ENCODE measurements at regions not wholly inside any gene's neighbourhood (a gene's known extent, or its start where the extent isn't known, plus 50 kb on each side); places are given as distances from the start of the nearest gene placed in this dataset.
"Not testable (repeated sequence)": the region's sequence is repeated elsewhere in the genome, so short reads cannot be mapped to it uniquely, and the experiment has no call there.

DNA sequence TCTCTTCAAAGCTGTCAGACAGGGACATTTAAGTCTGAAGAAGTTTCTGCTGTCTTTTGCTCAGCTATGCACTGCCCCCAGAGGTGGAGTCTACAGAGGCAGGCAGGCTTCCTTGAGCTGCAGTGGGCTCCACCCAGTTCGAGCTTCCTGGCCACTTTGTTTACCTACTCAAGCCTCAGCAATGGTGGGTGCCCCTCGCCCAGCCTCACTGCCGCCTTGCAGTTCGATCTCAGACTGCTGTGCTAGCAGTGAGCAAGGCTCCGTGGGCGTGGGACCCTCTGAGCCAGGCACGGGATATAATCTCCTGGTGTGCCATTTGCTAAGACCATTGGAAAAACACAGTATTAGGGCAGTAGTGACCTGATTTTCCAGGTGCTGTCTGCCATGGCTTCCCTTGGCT lies 1863.1 kb upstream of the PCDH7 start:
- not testable (repeated sequence) for H3K36me3 ChIP-seq (ENCODE audit: control insufficient read depth in 3 of 3, insufficient read depth in 2 of 3, low read depth in 1 of 3, low read length in 3 of 3); H3K4me3 ChIP-seq (ENCODE audit: low read depth in 1 of 3, low read length in 3 of 3); H3K9me3 ChIP-seq (ENCODE audit: control insufficient read depth in 2 of 2, insufficient read depth in 1 of 2, low read depth in 1 of 2, low read length in 1 of 2); H3K27me3 ChIP-seq (ENCODE audit: control insufficient read depth in 3 of 3, insufficient read depth in 3 of 3, low read length in 3 of 3); H3K4me1 ChIP-seq (ENCODE audit: control insufficient read depth in 3 of 3, insufficient read depth in 2 of 3, low read depth in 1 of 3, low read length in 2 of 3); H3K27ac ChIP-seq (ENCODE audit: low read depth in 1 of 3, low read length in 2 of 3); DNase-seq; FAIRE-seq
- 82 to 88% (median 87%) methylated on average over 7 of the region's 7 CpGs for WGBS, 3 donors

DNA sequence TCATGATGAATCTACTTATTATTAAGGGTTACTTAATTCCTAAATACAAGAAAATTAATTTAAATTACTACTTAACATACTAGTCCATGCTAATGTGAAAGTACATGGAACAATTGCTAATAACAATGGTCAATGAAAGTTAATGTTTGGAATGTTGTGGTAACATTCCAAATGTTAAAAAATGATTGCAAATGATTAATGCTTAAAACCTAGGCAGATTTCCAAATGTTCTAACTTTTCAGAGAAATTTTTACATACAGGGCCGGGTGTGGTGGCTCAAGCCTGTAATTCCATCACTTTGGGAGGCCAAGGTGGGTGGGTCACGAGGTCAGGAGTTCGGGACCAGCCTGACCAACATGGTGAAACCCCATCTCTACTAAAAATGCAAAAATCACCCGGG lies 1851.3 kb upstream of the PCDH7 start:
- H3K27ac ChIP-seq (ENCODE audit: low read depth in 1 of 3, low read length in 2 of 3): no peak overlapping the region
- DNase-seq: no peak
- no peaks in the 10 kb centered on the region for H3K27me3 ChIP-seq (ENCODE audit: control insufficient read depth in 3 of 3, insufficient read depth in 3 of 3, low read length in 3 of 3)
- no peaks in the 10 kb centered on the region for H3K4me1 ChIP-seq (ENCODE audit: control insufficient read depth in 3 of 3, insufficient read depth in 2 of 3, low read depth in 1 of 3, low read length in 2 of 3)
- no peak overlapping the region for H3K4me3 ChIP-seq (ENCODE audit: low read depth in 1 of 3, low read length in 3 of 3)
- 57 to 82% (median 66%) methylated on average over 4 of the region's 4 CpGs for WGBS, 3 donors
- FAIRE-seq: no peak
- peaks cover 0 to 4% of the 10 kb centered on the region in 2 donors for H3K9me3 ChIP-seq (ENCODE audit: control insufficient read depth in 2 of 2, insufficient read depth in 1 of 2, low read depth in 1 of 2, low read length in 1 of 2)
- no peaks in the 10 kb centered on the region for H3K36me3 ChIP-seq (ENCODE audit: control insufficient read depth in 3 of 3, insufficient read depth in 2 of 3, low read depth in 1 of 3, low read length in 3 of 3)

DNA sequence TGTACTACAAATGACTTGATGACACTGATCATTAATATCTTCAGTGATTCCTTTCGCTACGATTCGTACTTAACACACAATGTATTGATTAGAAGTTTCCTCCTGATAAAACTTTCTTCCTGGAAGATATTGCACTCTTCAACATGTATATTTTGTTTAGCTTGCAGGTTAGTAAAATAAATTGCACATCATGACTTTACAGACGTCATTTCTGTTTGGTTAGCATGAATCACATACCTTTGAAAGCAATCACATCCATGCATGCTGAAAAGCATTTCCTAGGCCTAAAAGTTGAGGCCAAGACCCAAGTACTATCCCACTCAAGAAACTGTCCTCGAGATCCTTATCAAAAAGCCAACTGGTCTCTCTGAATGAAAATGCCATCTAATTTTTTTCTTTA lies 1841.0 kb upstream of the PCDH7 start:
- no peaks in the 10 kb centered on the region for H3K36me3 ChIP-seq (ENCODE audit: control insufficient read depth in 3 of 3, insufficient read depth in 2 of 3, low read depth in 1 of 3, low read length in 3 of 3)
- H3K9me3 ChIP-seq (ENCODE audit: control insufficient read depth in 2 of 2, insufficient read depth in 1 of 2, low read depth in 1 of 2, low read length in 1 of 2): no peaks in the 10 kb centered on the region
- WGBS, 3 donors: 35 to 57% (median 44%) methylated on average over 5 of the region's 5 CpGs
- H3K4me3 ChIP-seq (ENCODE audit: low read depth in 1 of 3, low read length in 3 of 3): no peak overlapping the region
- H3K27ac ChIP-seq (ENCODE audit: low read depth in 1 of 3, low read length in 2 of 3): no peak overlapping the region
- FAIRE-seq: no peak
- no peaks in the 10 kb centered on the region for H3K27me3 ChIP-seq (ENCODE audit: control insufficient read depth in 3 of 3, insufficient read depth in 3 of 3, low read length in 3 of 3)
- no peaks in the 10 kb centered on the region for H3K4me1 ChIP-seq (ENCODE audit: control insufficient read depth in 3 of 3, insufficient read depth in 2 of 3, low read depth in 1 of 3, low read length in 2 of 3)
- DNase-seq: no peak

DNA sequence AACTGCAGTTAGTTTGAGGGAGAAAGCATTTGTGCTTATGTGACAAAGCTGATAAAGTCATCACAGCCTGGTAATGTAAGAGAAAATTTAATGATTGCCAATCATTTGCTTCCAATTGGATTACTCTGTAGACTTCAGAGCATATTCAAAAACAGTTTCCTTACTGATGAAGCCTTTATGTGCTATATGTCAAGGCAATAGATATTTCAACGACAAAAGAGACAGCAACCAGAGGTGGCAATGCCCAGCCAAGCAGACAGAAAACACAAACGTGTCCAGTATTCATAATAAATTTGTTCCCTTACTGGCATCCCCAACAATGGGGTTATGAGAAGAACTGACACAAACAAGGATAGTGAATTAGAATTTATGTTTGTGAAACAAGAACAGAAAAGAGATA lies 1840.3 kb upstream of the PCDH7 start:
- no peaks in the 10 kb centered on the region for H3K36me3 ChIP-seq (ENCODE audit: control insufficient read depth in 3 of 3, insufficient read depth in 2 of 3, low read depth in 1 of 3, low read length in 3 of 3)
- 49 to 67% (median 61%) methylated on average over 2 of the region's 2 CpGs for WGBS, 3 donors

DNA sequence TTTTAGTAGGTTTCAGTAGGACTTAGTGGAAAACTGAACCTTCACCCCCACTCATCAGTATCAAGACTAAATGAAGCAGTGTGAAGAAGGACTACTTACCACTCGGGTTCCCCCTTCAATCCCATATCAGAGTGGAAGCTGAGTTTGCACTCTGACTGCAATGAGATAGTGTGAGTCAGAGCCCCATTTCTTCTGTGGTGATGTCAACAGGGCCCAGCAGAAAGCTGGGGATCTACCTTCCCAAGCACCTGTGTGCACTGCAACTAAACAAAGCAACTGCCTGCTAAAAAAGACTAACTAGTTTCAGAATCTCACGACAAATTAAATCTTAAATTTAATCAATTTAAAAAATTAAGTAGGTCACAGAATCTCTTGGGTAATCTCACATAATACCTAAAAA lies 1837.0 kb upstream of the PCDH7 start:
- no peak for DNase-seq
- Histone ChIP-seq H3K36me3 (ENCODE audit: control insufficient read depth in 3 of 3, insufficient read depth in 2 of 3, low read depth in 1 of 3, low read length in 3 of 3) (no peaks in the 10 kb centered on the region), H3K9me3 (ENCODE audit: control insufficient read depth in 2 of 2, insufficient read depth in 1 of 2, low read depth in 1 of 2, low read length in 1 of 2) (no peaks in the 10 kb centered on the region), H3K27me3 (ENCODE audit: control insufficient read depth in 3 of 3, insufficient read depth in 3 of 3, low read length in 3 of 3) (no peaks in the 10 kb centered on the region), H3K27ac (ENCODE audit: low read depth in 1 of 3, low read length in 2 of 3) (no peak overlapping the region), H3K4me1 (ENCODE audit: control insufficient read depth in 3 of 3, insufficient read depth in 2 of 3, low read depth in 1 of 3, low read length in 2 of 3) (no peaks in the 10 kb centered on the region), H3K4me3 (ENCODE audit: low read depth in 1 of 3, low read length in 3 of 3) (no peak overlapping the region)
- no peak for FAIRE-seq
- 76 to 85% (median 78%) methylated on average over 2 of the region's 2 CpGs for WGBS, 3 donors

More for the DNA sequence above, 1840.3 kb upstream of the PCDH7 start:
- Histone ChIP-seq H3K27ac (ENCODE audit: low read depth in 1 of 3, low read length in 2 of 3) (no peak overlapping the region), H3K27me3 (ENCODE audit: control insufficient read depth in 3 of 3, insufficient read depth in 3 of 3, low read length in 3 of 3) (no peaks in the 10 kb centered on the region), H3K4me3 (ENCODE audit: low read depth in 1 of 3, low read length in 3 of 3) (no peak overlapping the region), H3K4me1 (ENCODE audit: control insufficient read depth in 3 of 3, insufficient read depth in 2 of 3, low read depth in 1 of 3, low read length in 2 of 3) (no peaks in the 10 kb centered on the region), H3K9me3 (ENCODE audit: control insufficient read depth in 2 of 2, insufficient read depth in 1 of 2, low read depth in 1 of 2, low read length in 1 of 2) (no peaks in the 10 kb centered on the region)
- no peak for DNase-seq
- no peak for FAIRE-seq

DNA sequence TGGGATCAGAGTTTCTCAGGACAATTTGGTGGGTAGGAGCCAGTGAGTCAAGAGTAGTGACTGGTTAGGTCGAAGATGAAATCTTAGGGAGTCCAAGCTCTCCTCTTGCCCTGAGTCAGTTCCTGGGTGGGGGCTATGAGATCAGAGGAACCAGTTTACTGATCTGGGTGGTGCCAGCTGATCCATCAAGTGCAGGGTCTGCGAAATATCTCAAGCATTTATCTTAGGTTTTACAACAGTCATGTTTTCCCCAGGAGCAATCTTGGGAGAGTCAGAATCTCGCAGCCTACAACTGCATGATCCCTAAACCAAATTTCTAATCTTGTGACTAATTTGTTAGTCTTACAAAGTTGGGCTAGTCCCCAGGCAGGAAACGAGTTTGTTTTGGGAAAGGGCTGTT lies 1833.2 kb upstream of the PCDH7 start:
- no peak for FAIRE-seq
- H3K4me3 ChIP-seq (ENCODE audit: low read depth in 1 of 3, low read length in 3 of 3): no peak overlapping the region
- 34 to 53% (median 39%) methylated on average over 4 of the region's 4 CpGs for WGBS, 3 donors
- H3K9me3 ChIP-seq (ENCODE audit: control insufficient read depth in 2 of 2, insufficient read depth in 1 of 2, low read depth in 1 of 2, low read length in 1 of 2): no peaks in the 10 kb centered on the region
- no peaks in the 10 kb centered on the region for H3K4me1 ChIP-seq (ENCODE audit: control insufficient read depth in 3 of 3, insufficient read depth in 2 of 3, low read depth in 1 of 3, low read length in 2 of 3)
- H3K27me3 ChIP-seq (ENCODE audit: control insufficient read depth in 3 of 3, insufficient read depth in 3 of 3, low read length in 3 of 3): no peaks in the 10 kb centered on the region
- H3K36me3 ChIP-seq (ENCODE audit: control insufficient read depth in 3 of 3, insufficient read depth in 2 of 3, low read depth in 1 of 3, low read length in 3 of 3): no peaks in the 10 kb centered on the region
- DNase-seq: no peak
- no peak overlapping the region for H3K27ac ChIP-seq (ENCODE audit: low read depth in 1 of 3, low read length in 2 of 3)

DNA sequence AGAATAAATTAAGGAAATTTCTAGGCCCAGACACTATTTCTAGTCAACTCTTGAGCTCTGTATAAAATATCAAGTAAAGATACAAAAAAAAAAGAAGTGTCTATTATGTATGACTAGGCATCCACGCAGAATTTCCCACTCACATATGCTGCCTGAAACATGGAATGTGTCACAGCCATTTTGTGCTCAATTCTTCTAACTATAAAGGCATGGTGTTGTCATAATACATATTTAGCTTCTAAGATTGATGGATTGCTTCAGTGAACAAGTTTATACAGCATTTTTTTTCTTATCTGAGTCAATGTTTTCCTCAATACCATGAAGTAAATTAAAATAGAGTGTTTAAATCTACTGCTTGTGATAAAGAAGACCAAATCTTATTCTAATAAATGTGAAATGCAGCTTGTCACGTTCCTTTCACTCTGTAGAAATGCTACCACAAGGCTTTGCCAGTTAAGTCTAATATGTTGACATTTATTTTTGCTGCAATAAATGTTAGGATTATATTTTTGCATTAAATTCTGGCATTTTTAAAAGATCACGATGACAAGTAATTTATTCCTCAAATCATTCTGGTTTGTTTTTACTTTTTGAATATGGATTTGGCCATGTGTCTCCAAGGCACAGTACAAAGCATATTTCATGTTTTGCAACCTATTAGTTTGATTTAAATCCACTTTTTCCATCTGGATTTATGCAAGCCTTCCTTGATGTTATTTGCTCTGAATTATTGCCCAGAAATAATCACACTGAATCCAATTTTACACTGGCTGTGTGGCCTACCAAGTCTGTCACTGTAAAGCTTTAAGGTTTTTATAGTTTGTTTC lies 1829.0 kb upstream of the PCDH7 start:
- H3K9me3 ChIP-seq (ENCODE audit: control insufficient read depth in 2 of 2, insufficient read depth in 1 of 2, low read depth in 1 of 2, low read length in 1 of 2): no peaks in the 10 kb centered on the region
- H3K4me3 ChIP-seq (ENCODE audit: low read depth in 1 of 3, low read length in 3 of 3): no peak overlapping the region
- WGBS, 3 donors: 54 to 61% (median 57%) methylated on average over 3 of the region's 3 CpGs
- H3K27me3 ChIP-seq (ENCODE audit: control insufficient read depth in 3 of 3, insufficient read depth in 3 of 3, low read length in 3 of 3): no peaks in the 10 kb centered on the region
- FAIRE-seq (no peak), DNase-seq (no peak)
- no peaks in the 10 kb centered on the region for H3K36me3 ChIP-seq (ENCODE audit: control insufficient read depth in 3 of 3, insufficient read depth in 2 of 3, low read depth in 1 of 3, low read length in 3 of 3)
- H3K27ac ChIP-seq (ENCODE audit: low read depth in 1 of 3, low read length in 2 of 3): no peak overlapping the region
- H3K4me1 ChIP-seq (ENCODE audit: control insufficient read depth in 3 of 3, insufficient read depth in 2 of 3, low read depth in 1 of 3, low read length in 2 of 3): no peaks in the 10 kb centered on the region

DNA sequence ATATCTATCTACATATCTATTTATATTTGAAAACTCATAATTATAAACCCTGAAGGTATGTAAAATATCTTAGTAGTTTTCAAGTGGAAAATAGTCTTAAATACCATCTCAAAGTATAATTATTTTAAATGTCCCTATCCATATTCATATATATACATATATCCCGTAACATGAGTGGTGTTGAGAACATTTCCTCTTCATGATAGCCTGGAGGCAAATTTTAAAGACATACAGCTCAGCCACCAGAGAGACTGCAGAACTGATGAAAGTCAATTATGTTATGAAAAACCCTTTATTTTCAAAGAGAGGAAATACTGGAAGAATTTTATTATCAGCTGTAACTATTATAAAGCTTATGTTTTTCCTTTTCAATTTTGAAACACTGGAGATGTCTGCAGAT lies 1806.7 kb upstream of the PCDH7 start:
- DNase-seq: no peak
- WGBS, 3 donors: 62 to 74% (median 66%) methylated on average over 1 of the region's 1 CpG
- Histone ChIP-seq H3K9me3 (ENCODE audit: control insufficient read depth in 2 of 2, insufficient read depth in 1 of 2, low read depth in 1 of 2, low read length in 1 of 2) (no peaks in the 10 kb centered on the region), H3K27ac (ENCODE audit: low read depth in 1 of 3, low read length in 2 of 3) (no peak overlapping the region), H3K27me3 (ENCODE audit: control insufficient read depth in 3 of 3, insufficient read depth in 3 of 3, low read length in 3 of 3) (no peaks in the 10 kb centered on the region), H3K36me3 (ENCODE audit: control insufficient read depth in 3 of 3, insufficient read depth in 2 of 3, low read depth in 1 of 3, low read length in 3 of 3) (no peaks in the 10 kb centered on the region), H3K4me1 (ENCODE audit: control insufficient read depth in 3 of 3, insufficient read depth in 2 of 3, low read depth in 1 of 3, low read length in 2 of 3) (no peaks in the 10 kb centered on the region), H3K4me3 (ENCODE audit: low read depth in 1 of 3, low read length in 3 of 3) (no peak overlapping the region)
- no peak for FAIRE-seq

DNA sequence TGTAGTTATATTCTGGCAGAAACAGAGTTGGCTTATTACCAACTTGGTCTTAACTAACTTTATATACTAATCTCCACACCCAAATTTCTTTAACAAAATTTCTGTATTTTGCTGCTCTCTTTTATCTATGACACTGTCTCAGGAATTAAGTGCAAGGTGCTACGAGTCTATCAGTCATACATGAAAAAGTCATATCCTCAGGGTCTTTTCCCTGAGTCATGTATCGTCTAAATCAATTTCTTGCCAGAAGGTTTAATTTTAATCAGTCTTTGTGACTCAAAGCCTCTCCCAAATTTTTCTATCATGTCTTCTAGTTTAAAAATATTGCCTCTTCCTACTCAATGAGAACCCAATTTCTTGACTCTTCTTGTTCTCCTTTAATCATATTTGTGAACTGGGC lies 1803.6 kb upstream of the PCDH7 start:
- FAIRE-seq (no peak), DNase-seq (no peak)
- H3K4me1 ChIP-seq (ENCODE audit: control insufficient read depth in 3 of 3, insufficient read depth in 2 of 3, low read depth in 1 of 3, low read length in 2 of 3): no peaks in the 10 kb centered on the region
- H3K27me3 ChIP-seq (ENCODE audit: control insufficient read depth in 3 of 3, insufficient read depth in 3 of 3, low read length in 3 of 3): no peaks in the 10 kb centered on the region
- H3K4me3 ChIP-seq (ENCODE audit: low read depth in 1 of 3, low read length in 3 of 3): no peak overlapping the region
- WGBS, 3 donors: 84 to 87% (median 87%) methylated on average over 2 of the region's 2 CpGs
- no peaks in the 10 kb centered on the region for H3K36me3 ChIP-seq (ENCODE audit: control insufficient read depth in 3 of 3, insufficient read depth in 2 of 3, low read depth in 1 of 3, low read length in 3 of 3)
- H3K27ac ChIP-seq (ENCODE audit: low read depth in 1 of 3, low read length in 2 of 3): no peak overlapping the region
- H3K9me3 ChIP-seq (ENCODE audit: control insufficient read depth in 2 of 2, insufficient read depth in 1 of 2, low read depth in 1 of 2, low read length in 1 of 2): peaks cover 0 to 2% of the 10 kb centered on the region in 2 donors
